ENCODE measurements at regions not wholly inside any gene's neighbourhood (a gene's known extent, or its start where the extent isn't known, plus 50 kb on each side); places are given as distances from the start of the nearest gene placed in this dataset.
"Not testable (repeated sequence)": the region's sequence is repeated elsewhere in the genome, so short reads cannot be mapped to it uniquely, and the experiment has no call there.

- no peaks in the 10 kb centered on the region for H3K27me3 ChIP-seq (ENCODE audit: control insufficient read depth, insufficient read depth, low read length)
- H3K27ac ChIP-seq (ENCODE audit: low read depth, low read length), result no peak overlapping the region
- no peak overlapping the region for H3K9ac ChIP-seq (ENCODE audit: low read length)
- H3K4me3 ChIP-seq (ENCODE audit: low read length), result no peak overlapping the region
- H3K4me1 ChIP-seq (ENCODE audit: control insufficient read depth, insufficient read depth, low read length), result no peaks in the 10 kb centered on the region
- no peaks in the 10 kb centered on the region for H3K36me3 ChIP-seq (ENCODE audit: control insufficient read depth, insufficient read depth, low read length)
Observed at GRCh38 chr9:761793-762560, 79.5 kb upstream of the DMRT1 start.

DNA sequence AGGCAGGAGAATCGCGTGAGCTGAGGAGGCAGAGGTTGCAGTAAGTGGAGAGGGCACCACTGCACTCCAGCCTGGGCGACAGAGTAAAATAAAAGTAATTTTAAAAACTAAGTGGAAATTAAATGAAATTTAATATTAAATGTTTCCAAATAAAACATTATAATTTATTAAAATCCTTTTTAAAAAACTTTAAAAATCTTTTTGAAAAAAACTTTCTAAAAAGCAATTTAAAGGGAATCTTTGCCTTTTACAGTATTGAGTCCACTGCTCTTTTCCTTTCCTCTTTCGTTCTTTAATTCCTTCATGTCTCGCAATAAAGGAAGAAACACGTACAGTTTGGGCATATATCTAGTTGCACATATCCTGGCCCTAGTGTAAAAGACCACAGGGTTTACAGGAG is 77.8 kb upstream of the DMRT1 start:
- no peak overlapping the region for H3K9ac ChIP-seq (ENCODE audit: low read length)
- H3K4me1 ChIP-seq (ENCODE audit: control insufficient read depth, insufficient read depth, low read length), result no peaks in the 10 kb centered on the region
- peak overlapping the region; percentile 49 for H3K4me3 ChIP-seq (ENCODE audit: low read length)
- no peaks in the 10 kb centered on the region for H3K36me3 ChIP-seq (ENCODE audit: control insufficient read depth, insufficient read depth, low read length)
- no peak overlapping the region for H3K27ac ChIP-seq (ENCODE audit: low read depth, low read length)
- no peaks in the 10 kb centered on the region for H3K27me3 ChIP-seq (ENCODE audit: control insufficient read depth, insufficient read depth, low read length)

- H3K36me3 ChIP-seq (ENCODE audit: control insufficient read depth, insufficient read depth, low read length), result no peaks in the 10 kb centered on the region
- no peak overlapping the region for H3K9ac ChIP-seq (ENCODE audit: low read length)
- no peaks in the 10 kb centered on the region for H3K27me3 ChIP-seq (ENCODE audit: control insufficient read depth, insufficient read depth, low read length)
- no peak overlapping the region for H3K27ac ChIP-seq (ENCODE audit: low read depth, low read length)
- H3K4me1 ChIP-seq (ENCODE audit: control insufficient read depth, insufficient read depth, low read length), result no peaks in the 10 kb centered on the region
- H3K4me3 ChIP-seq (ENCODE audit: low read length), result peak overlapping the region; percentile 49
Observed at GRCh38 chr9:764105-764524, 77.4 kb upstream of the DMRT1 start.

GRCh38 chr9:764986-765385 is 76.5 kb upstream of the DMRT1 start:
- Histone ChIP-seq H3K27ac (ENCODE audit: low read depth, low read length) (no peak overlapping the region), H3K4me3 (ENCODE audit: low read length) (no peak overlapping the region), H3K4me1 (ENCODE audit: control insufficient read depth, insufficient read depth, low read length) (no peaks in the 10 kb centered on the region), H3K9ac (ENCODE audit: low read length) (no peak overlapping the region), H3K27me3 (ENCODE audit: control insufficient read depth, insufficient read depth, low read length) (no peaks in the 10 kb centered on the region), H3K36me3 (ENCODE audit: control insufficient read depth, insufficient read depth, low read length) (no peaks in the 10 kb centered on the region)

DNA sequence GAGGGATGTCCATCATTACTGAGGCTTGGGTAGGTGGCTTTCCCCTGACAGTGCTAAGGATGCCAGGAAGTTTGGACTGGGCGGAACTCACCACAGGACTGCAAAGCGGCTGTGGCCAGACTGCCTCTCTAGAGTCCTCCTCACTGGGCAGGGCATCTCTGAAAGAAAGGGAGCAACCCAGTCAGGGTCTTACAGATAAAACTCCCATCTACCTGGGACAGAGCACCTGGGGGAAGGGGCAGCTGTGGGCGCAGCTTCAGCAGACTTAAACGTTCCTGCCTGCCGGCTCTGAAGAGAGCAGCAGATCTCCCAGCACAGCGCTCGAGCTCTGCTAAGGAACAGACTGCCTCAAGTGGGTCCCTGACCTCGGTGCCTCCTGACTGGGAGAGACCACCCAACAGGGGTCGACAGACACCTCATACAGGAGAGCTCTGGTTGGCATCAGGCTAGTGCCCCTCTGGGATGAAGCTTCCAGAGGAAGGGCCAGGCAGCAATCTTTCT is 74.4 kb upstream of the DMRT1 start:
- H3K27me3 ChIP-seq (ENCODE audit: control insufficient read depth, insufficient read depth, low read length); H3K27ac ChIP-seq (ENCODE audit: low read depth, low read length); H3K4me1 ChIP-seq (ENCODE audit: control insufficient read depth, insufficient read depth, low read length): not testable (repeated sequence)

DNA sequence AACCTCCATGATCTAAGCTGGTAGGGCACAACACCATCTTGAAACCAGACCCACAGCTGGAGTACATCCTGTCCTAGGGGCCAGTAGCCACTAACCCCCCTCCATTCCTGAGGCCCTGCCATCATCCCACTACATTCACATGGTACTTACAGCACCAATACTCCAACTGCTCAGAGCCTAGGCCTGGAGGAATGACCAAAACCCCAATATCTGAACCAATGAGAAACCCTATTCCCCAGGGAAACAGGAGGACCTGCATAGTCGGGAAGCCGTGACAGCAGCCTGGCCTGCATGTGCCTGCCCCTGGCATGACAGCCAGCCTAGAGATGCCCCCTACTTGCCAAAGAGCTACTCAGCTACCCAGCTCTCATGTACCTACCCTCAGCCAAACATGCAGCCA is 65.4 kb upstream of the DMRT1 start:
- Histone ChIP-seq H3K9ac (ENCODE audit: low read length) (no peak overlapping the region), H3K4me1 (ENCODE audit: control insufficient read depth, insufficient read depth, low read length) (no peaks in the 10 kb centered on the region), H3K36me3 (ENCODE audit: control insufficient read depth, insufficient read depth, low read length) (no peaks in the 10 kb centered on the region), H3K27ac (ENCODE audit: low read depth, low read length) (no peak overlapping the region), H3K4me3 (ENCODE audit: low read length) (no peak overlapping the region), H3K27me3 (ENCODE audit: control insufficient read depth, insufficient read depth, low read length) (no peaks in the 10 kb centered on the region)

More for the DNA sequence above, 74.4 kb upstream of the DMRT1 start:
- H3K4me3 ChIP-seq (ENCODE audit: low read length); H3K36me3 ChIP-seq (ENCODE audit: control insufficient read depth, insufficient read depth, low read length); H3K9ac ChIP-seq (ENCODE audit: low read length): not testable (repeated sequence)

DNA sequence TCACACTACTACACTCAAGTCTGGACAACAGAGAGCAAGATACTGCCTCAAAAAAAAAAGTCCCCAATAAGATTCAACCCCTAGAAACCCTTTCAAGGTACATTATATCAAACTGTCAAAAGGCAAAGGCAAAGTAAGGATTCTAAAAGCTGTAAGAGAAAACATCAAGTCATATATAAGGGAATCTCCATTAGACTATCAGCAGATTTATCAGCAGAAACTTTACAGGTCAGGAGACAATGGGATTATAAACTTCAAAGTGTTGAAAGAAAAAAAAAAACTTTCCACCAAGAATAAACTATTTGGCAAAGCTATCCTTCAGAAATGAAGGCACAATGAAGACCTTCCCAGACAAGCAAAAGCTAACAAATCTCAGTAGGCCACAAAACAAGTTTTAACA is 63.5 kb upstream of the DMRT1 start:
- no peaks in the 10 kb centered on the region for H3K27me3 ChIP-seq (ENCODE audit: control insufficient read depth, insufficient read depth, low read length)
- H3K27ac ChIP-seq (ENCODE audit: low read depth, low read length), result no peak overlapping the region
- H3K36me3 ChIP-seq (ENCODE audit: control insufficient read depth, insufficient read depth, low read length), result no peaks in the 10 kb centered on the region
- H3K4me3 ChIP-seq (ENCODE audit: low read length), result no peak overlapping the region
- H3K4me1 ChIP-seq (ENCODE audit: control insufficient read depth, insufficient read depth, low read length), result no peaks in the 10 kb centered on the region
- no peak overlapping the region for H3K9ac ChIP-seq (ENCODE audit: low read length)

DNA sequence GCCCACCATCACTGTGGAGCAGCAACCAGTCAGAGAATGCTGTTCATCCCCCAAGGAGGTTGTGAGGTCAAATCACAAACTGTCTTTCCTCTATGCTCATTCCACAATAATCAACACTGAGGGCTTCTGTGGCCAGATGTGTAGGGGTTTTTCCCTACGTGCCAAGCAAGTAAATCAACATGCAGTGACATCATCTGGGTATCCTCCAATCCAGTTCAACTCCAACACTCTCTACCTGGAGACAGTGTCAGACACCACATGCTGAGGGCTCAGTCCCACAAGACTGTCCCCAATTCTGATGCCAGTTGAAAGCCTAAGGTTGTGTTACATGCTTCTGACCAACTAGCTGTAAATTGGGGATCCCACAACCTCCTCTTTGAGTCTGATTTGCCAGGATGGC is 57.3 kb upstream of the DMRT1 start:
- H3K4me1 ChIP-seq (ENCODE audit: control insufficient read depth, insufficient read depth, low read length), result no peaks in the 10 kb centered on the region
- H3K36me3 ChIP-seq (ENCODE audit: control insufficient read depth, insufficient read depth, low read length), result no peaks in the 10 kb centered on the region
- H3K27me3 ChIP-seq (ENCODE audit: control insufficient read depth, insufficient read depth, low read length), result no peaks in the 10 kb centered on the region
- no peak overlapping the region for H3K4me3 ChIP-seq (ENCODE audit: low read length)
- H3K27ac ChIP-seq (ENCODE audit: low read depth, low read length), result no peak overlapping the region
- H3K9ac ChIP-seq (ENCODE audit: low read length), result no peak overlapping the region

DNA sequence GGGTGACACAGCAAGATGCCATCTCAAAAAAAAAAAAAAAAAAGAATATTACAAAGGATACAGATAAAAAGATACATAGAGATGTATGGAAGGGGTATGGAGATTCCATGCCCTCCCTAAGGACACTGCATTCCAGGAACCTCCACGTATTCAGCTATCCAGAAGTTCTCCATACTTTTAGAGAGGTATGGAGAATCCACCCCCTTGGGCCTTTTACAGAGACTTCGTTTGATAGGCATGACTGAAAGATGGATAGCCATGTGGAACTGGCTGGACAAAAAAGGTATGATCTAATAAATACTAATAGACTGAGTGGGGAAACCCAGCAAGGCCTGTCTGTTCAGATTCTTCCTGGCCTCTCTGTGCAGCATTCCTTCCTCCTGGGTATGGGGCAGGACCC is 56.6 kb upstream of the DMRT1 start:
- no peaks in the 10 kb centered on the region for H3K27me3 ChIP-seq (ENCODE audit: control insufficient read depth, insufficient read depth, low read length)
- no peak overlapping the region for H3K9ac ChIP-seq (ENCODE audit: low read length)
- H3K4me1 ChIP-seq (ENCODE audit: control insufficient read depth, insufficient read depth, low read length), result no peaks in the 10 kb centered on the region
- no peak overlapping the region for H3K27ac ChIP-seq (ENCODE audit: low read depth, low read length)
- H3K36me3 ChIP-seq (ENCODE audit: control insufficient read depth, insufficient read depth, low read length), result no peaks in the 10 kb centered on the region
- no peak overlapping the region for H3K4me3 ChIP-seq (ENCODE audit: low read length)

DNA sequence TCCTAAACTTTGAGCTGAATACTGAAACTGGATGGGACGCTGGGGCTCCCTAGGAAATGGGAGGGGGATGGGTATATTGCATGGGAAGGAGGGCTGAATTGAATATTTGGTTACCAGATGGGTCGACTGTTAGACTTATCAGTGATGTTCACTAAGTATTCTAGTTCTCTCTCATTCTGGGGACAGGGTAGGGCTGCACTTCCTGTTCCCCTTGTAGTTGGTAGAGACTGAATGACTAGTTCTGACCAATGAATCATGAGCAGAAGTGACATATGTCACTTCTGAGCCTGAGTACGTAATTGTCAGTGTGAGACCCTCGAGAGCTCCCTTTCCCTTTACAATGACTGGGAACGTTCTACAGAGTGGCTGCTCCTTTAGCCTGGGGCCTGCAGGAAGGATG is 55.5 kb upstream of the DMRT1 start:
- no peak overlapping the region for H3K4me3 ChIP-seq (ENCODE audit: low read length)
- H3K27ac ChIP-seq (ENCODE audit: low read depth, low read length), result no peak overlapping the region
- H3K9ac ChIP-seq (ENCODE audit: low read length), result no peak overlapping the region
- H3K27me3 ChIP-seq (ENCODE audit: control insufficient read depth, insufficient read depth, low read length), result no peaks in the 10 kb centered on the region
- no peaks in the 10 kb centered on the region for H3K36me3 ChIP-seq (ENCODE audit: control insufficient read depth, insufficient read depth, low read length)
- no peaks in the 10 kb centered on the region for H3K4me1 ChIP-seq (ENCODE audit: control insufficient read depth, insufficient read depth, low read length)

DNA sequence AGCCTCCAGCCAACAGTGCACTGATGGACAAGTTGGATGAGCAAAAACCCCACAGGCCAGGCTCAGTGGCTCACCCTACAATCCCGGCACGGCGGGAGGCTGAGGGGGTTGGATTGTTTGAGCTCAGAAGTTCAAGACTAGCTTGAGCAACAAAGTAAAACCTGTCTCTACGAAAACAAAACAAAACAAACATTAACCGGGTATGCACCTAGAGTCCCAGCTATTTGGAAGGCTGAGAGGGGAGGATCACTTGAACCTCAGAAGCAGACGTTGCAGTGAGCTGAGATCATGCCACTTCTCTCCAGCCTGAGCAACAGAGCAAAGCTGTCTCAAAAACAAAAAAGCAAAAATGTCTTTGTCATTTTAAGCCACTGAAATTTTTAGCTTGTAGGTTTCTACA is 55.1 kb upstream of the DMRT1 start:
- Histone ChIP-seq H3K36me3 (ENCODE audit: control insufficient read depth, insufficient read depth, low read length) (no peaks in the 10 kb centered on the region), H3K4me3 (ENCODE audit: low read length) (no peak overlapping the region), H3K27me3 (ENCODE audit: control insufficient read depth, insufficient read depth, low read length) (no peaks in the 10 kb centered on the region), H3K9ac (ENCODE audit: low read length) (no peak overlapping the region), H3K4me1 (ENCODE audit: control insufficient read depth, insufficient read depth, low read length) (no peaks in the 10 kb centered on the region), H3K27ac (ENCODE audit: low read depth, low read length) (no peak overlapping the region)

DNA sequence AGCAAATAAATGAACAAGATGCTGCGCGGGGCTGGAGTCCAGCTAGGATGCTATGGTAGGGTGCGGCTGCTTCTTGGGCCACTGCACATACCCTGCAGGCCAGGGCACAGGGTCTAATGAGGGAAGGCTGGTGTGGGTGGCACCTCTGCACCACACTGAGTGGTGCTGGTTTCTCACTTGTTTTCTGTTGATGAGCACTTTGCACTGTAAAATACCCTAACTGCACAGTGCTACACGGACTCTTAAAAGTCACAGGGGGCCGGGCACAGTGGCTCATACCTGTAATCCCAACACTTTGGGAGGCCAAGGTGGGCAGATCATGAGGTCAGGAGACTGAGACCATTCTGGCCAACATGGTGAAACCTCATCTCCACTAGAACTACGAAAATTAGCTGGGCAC is 52.7 kb upstream of the DMRT1 start:
- H3K27ac ChIP-seq (ENCODE audit: low read depth, low read length), result no peak overlapping the region
- H3K36me3 ChIP-seq (ENCODE audit: control insufficient read depth, insufficient read depth, low read length), result no peaks in the 10 kb centered on the region
- no peak overlapping the region for H3K9ac ChIP-seq (ENCODE audit: low read length)
- H3K4me3 ChIP-seq (ENCODE audit: low read length), result no peak overlapping the region
- H3K27me3 ChIP-seq (ENCODE audit: control insufficient read depth, insufficient read depth, low read length), result no peaks in the 10 kb centered on the region
- no peaks in the 10 kb centered on the region for H3K4me1 ChIP-seq (ENCODE audit: control insufficient read depth, insufficient read depth, low read length)
